Keratinocyte (primary cell): ENCODE measurements at regions not wholly inside any gene's neighbourhood (a gene's known extent, or its start where the extent isn't known, plus 50 kb on each side); places are given as distances from the start of the nearest gene placed in this dataset.

ENCODE experiments used
- DNase-seq: peaks from one replicate; pipeline ENCODE4 v3.0.0-alpha.2; 2011; ENCODE audit warnings: low read depth, missing footprints, low spot score
- FAIRE-seq: peaks from 2 replicates; lab custom pipeline; 2011; peaks lifted over from hg19 to GRCh38; lab: Jason Lieb, UNC
- H2AFZ ChIP-seq: 2 replicates; pipeline ENCODE4 v1.6.0; 2012; ENCODE audit warnings: low read length, control low read depth, inconsistent platforms; ENCODE audit not compliant: control insufficient read depth
- H3K27ac ChIP-seq: 2 replicates; pipeline ENCODE4 v1.5.1; 2011; ENCODE audit warnings: low read length; ENCODE audit not compliant: control insufficient read depth, insufficient read depth
- H3K27me3 ChIP-seq: 3 replicates; pipeline ENCODE4 v1.6.0; 2011; ENCODE audit warnings: low read length; ENCODE audit not compliant: control insufficient read depth, insufficient read depth; ENCODE audit errors: extremely low read depth
- H3K36me3 ChIP-seq, 2 experiments: 2 replicates in 1 of 2; 3 replicates in 1 of 2; pipeline ENCODE4 v1.5.1; 2011; ENCODE audit warnings: low read length in 2 of 2, mild to moderate bottlenecking in 1 of 2; ENCODE audit not compliant: control insufficient read depth in 2 of 2, insufficient read depth in 2 of 2; ENCODE audit errors: extremely low read depth in 1 of 2
- H3K4me1 ChIP-seq: 3 replicates; pipeline ENCODE4 v1.5.1; 2011; ENCODE audit warnings: low read length; ENCODE audit not compliant: control insufficient read depth, insufficient read depth; ENCODE audit errors: extremely low read depth
- H3K4me2 ChIP-seq: 3 replicates; pipeline ENCODE4 v1.6.0; 2011; ENCODE audit warnings: low read depth, low read length; ENCODE audit not compliant: control insufficient read depth, insufficient read depth; ENCODE audit errors: extremely low read depth
- H3K4me3 ChIP-seq, 3 experiments: fragments of 200-600 bp in 1 of 3; sonication (generic) in 1 of 3; 2 replicates in 2 of 3; 3 replicates in 1 of 3; pipeline ENCODE4 v1.5.1; 2011 to 2016; ENCODE audit warnings: low read length in 3 of 3, mild to moderate bottlenecking in 3 of 3, control low read depth in 2 of 3, inconsistent platforms in 1 of 3, low read depth in 1 of 3, mixed read lengths in 1 of 3, mixed run types in 1 of 3, moderate library complexity in 1 of 3; ENCODE audit not compliant: control insufficient read depth in 2 of 3, insufficient read depth in 2 of 3; ENCODE audit errors: extremely low read depth in 1 of 3
- H3K79me2 ChIP-seq: 2 replicates; pipeline ENCODE4 v1.6.0; 2012; ENCODE audit warnings: low read length; ENCODE audit not compliant: control insufficient read depth, insufficient read depth
- H3K9ac ChIP-seq: 3 replicates; pipeline ENCODE4 v1.6.0; 2011; ENCODE audit warnings: low read length; ENCODE audit not compliant: control insufficient read depth, insufficient read depth; ENCODE audit errors: extremely low read depth
- H3K9me1 ChIP-seq: 3 replicates; pipeline ENCODE4 v1.6.0; 2011; ENCODE audit warnings: low read length; ENCODE audit not compliant: control insufficient read depth, insufficient read depth; ENCODE audit errors: extremely low read depth
- H3K9me3 ChIP-seq: 2 replicates; pipeline ENCODE4 v1.5.1; 2012; ENCODE audit warnings: low read depth, low read length; ENCODE audit not compliant: control insufficient read depth
- H4K20me1 ChIP-seq: 3 replicates; pipeline ENCODE4 v1.6.0; 2011; ENCODE audit warnings: low read length; ENCODE audit not compliant: control insufficient read depth, insufficient read depth; ENCODE audit errors: extremely low read depth
- CTCF ChIP-seq, 3 experiments: IDR thresholded peaks in 1 of 3; conservative IDR thresholded peaks in 1 of 3; optimal IDR thresholded peaks in 1 of 3; 2 replicates in 2 of 3; 3 replicates in 1 of 3; pipeline versions ENCODE3 to v1.5.1; 2011; ENCODE audit warnings: low read length in 3 of 3, mild to moderate bottlenecking in 3 of 3, moderate library complexity in 2 of 3, control low read depth in 1 of 3, inconsistent platforms in 1 of 3; ENCODE audit not compliant: insufficient read depth in 2 of 3; ENCODE audit errors: extremely low read depth in 1 of 3
- dilution Hi-C: fragments of 300-500 bp; cut with MboI; formaldehyde crosslinking; loops from one replicate; pipeline ENCODE4 v1.7.0; 2020; ENCODE audit warnings: low sequenced_read_pairs; ENCODE audit not compliant: extremely low pct_ligation_motif_present

- H3K4me3 ChIP-seq: no peak overlapping the region
- H3K27me3 ChIP-seq: no peaks in the 10 kb centered on the region
- dilution Hi-C loops: no loop called here
- no peak overlapping the region for H3K4me2 ChIP-seq
- H3K4me1 ChIP-seq: no peaks in the 10 kb centered on the region
- FAIRE-seq (no peak), DNase-seq (no peak)
- no peak for TF ChIP-seq CTCF (optimal IDR thresholded peaks at IDR 0.05 in 1 of 3, IDR thresholded peaks at IDR 0.05 in 1 of 3, conservative IDR thresholded peaks at IDR 0.05 in 1 of 3; ENCODE audit: extremely low read depth in 1 of 3, insufficient read depth in 2 of 3, low read length in 3 of 3)
- no peaks in the 10 kb centered on the region for H4K20me1 ChIP-seq
- no peaks in the 10 kb centered on the region for H3K9me3 ChIP-seq
- no peaks in the 10 kb centered on the region for H3K9me1 ChIP-seq
- H3K27ac ChIP-seq: no peak overlapping the region
- no peaks in the 10 kb centered on the region for H3K79me2 ChIP-seq
- no peaks in the 10 kb centered on the region for H3K36me3 ChIP-seq
- no peak overlapping the region for H3K9ac ChIP-seq
- H2AFZ ChIP-seq: no peak overlapping the region
Observed at GRCh38 chr20:20814685-20815084, 102.2 kb upstream of the RALGAPA2 start.

GRCh38 chr20:20812136-20812535, 99.7 kb upstream of the RALGAPA2 start:
- H2AFZ ChIP-seq: no peak overlapping the region
- H3K9ac ChIP-seq: no peak overlapping the region
- TF ChIP-seq CTCF (optimal IDR thresholded peaks at IDR 0.05 in 1 of 3, IDR thresholded peaks at IDR 0.05 in 1 of 3, conservative IDR thresholded peaks at IDR 0.05 in 1 of 3; ENCODE audit: extremely low read depth in 1 of 3, insufficient read depth in 2 of 3, low read length in 3 of 3): no peak
- H3K4me2 ChIP-seq: no peak overlapping the region
- no peaks in the 10 kb centered on the region for H3K9me1 ChIP-seq
- H3K4me3 ChIP-seq: no peak overlapping the region
- dilution Hi-C loops: no loop called here
- H3K27me3 ChIP-seq: no peaks in the 10 kb centered on the region
- FAIRE-seq: no peak
- no peak overlapping the region for H3K27ac ChIP-seq
- H3K36me3 ChIP-seq: no peaks in the 10 kb centered on the region
- no peaks in the 10 kb centered on the region for H3K4me1 ChIP-seq
- H4K20me1 ChIP-seq: no peaks in the 10 kb centered on the region
- no peaks in the 10 kb centered on the region for H3K79me2 ChIP-seq
- no peak for DNase-seq
- no peaks in the 10 kb centered on the region for H3K9me3 ChIP-seq
